Erythroblast (primary cell): ENCODE measurements at regions not wholly inside any gene's neighbourhood (a gene's known extent, or its start where the extent isn't known, plus 50 kb on each side); places are given as distances from the start of the nearest gene placed in this dataset.
A peak's percentile ranks its signal among the peaks of the same experiment; 100 is the strongest.

ENCODE experiments used
- DNase-seq, 2 experiments: peaks; one replicate each; lab custom pipeline; 2025; lab: John Stamatoyannopoulos, UW
- GATA1 ChIP-seq: IDR thresholded peaks from 2 replicates; pipeline ENCODE4 v1.6.1; 2011; ENCODE audit warnings: low read depth, mild to moderate bottlenecking, control low read depth, low read length, moderate library complexity
- POLR2A ChIP-seq: IDR thresholded peaks from 2 replicates; pipeline ENCODE4 v1.6.1; 2011; ENCODE audit warnings: mild to moderate bottlenecking, low read length

GRCh38 chr16:88330971-88331890 lies 51.5 kb upstream of the ZNF469 start:
- TF ChIP-seq POLR2A (no peak), GATA1 (no peak)
- DNase-seq: no peak

DNA sequence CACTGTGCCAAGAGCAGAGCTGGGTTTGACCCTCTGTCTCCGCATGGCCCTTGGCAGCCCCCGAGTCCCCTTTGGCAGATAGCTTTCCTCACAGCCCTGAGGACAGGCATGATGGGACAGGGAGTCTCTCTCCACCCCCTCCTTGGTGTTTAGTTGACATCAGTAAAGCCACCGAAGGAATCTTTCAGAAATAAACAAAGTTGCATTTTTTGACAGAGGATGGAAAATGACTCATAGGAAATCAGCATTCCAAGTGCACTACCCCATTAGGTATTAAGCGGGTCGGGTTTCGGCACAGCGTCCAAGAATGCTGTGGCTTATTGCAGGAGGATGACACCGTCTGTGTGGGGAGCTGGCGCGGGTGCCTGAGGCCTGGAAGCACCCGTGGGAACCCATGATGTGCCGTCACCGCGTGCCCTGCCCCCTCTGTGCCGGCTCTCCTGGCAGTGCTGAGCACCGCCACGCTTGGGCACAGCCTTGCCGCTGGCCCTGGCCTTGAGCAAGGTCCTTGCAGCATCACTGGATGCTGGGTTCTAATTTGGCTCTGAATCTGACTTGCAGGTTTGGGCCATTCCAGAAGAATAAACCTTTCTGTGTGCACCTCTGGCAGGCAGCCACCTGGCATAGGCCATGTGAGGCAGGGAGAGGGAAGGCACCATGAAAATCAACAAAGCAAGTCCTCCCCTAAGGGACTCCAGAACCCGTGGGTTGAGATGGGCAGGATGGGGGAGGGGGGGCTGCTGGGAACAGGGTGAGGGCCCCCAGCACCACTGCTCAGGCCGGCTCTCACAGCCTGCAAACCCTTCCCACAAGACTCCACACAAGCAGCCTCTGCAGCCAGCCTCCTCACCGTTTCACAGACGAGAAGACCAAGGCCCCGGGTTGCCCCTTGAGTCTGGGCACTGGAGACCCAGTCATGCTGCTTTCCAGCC lies 50.5 kb upstream of the ZNF469 start:
- TF ChIP-seq POLR2A (no peak), GATA1 (no peak)
- DNase-seq: no peak

GRCh38 chr16:88332921-88333825 lies 49.6 kb upstream of the ZNF469 start:
- DNase-seq: peak; percentile 69 to 81
